CD4-positive, alpha-beta T cell (primary cell): ENCODE measurements at regions not wholly inside any gene's neighbourhood (a gene's known extent, or its start where the extent isn't known, plus 50 kb on each side); places are given as distances from the start of the nearest gene placed in this dataset.

Experiments used
- ATAC-seq: fragments of 200-7000 bp; cut with Tn5 transposase; one replicate; pipeline ENCODE4 v1.10.0; 2022; ENCODE audit warnings: mild to moderate bottlenecking; ENCODE audit not compliant: poor library complexity
- CTCF ChIA-PET: fragments of 350-600 bp; sonication (Branson Sonifier 250); formaldehyde crosslinking; loops from one replicate; lab custom pipeline; 2021; ENCODE audit warnings: antibody characterized with exemption, inconsistent platforms; lab: Charles Lee
- POLR2A ChIA-PET: fragments of 350-600 bp; sonication (Branson Sonifier 250); formaldehyde crosslinking; loops from one replicate; lab custom pipeline; 2021; ENCODE audit warnings: antibody characterized with exemption, inconsistent platforms; lab: Charles Lee
- DNase-seq, 14 experiments: peaks; one replicate each; pipeline ENCODE4 v3.0.0-alpha.2; 2013 to 2020; ENCODE audit warnings: mixed read lengths in 2 of 14
- H3K27ac ChIP-seq, 2 donors: one replicate each; pipeline versions ENCODE4 v1.5.1 to v1.7.0; 2013; ENCODE audit warnings: low read length in 2 of 2, low read depth in 1 of 2, mild to moderate bottlenecking in 1 of 2
- H3K27me3 ChIP-seq, 2 experiments: 1 replicate in 1 of 2; 2 replicates in 1 of 2; pipeline versions ENCODE4 v1.6.1 to v1.7.0; 2013; ENCODE audit warnings: low read length in 2 of 2, control low read depth in 1 of 2, mild to moderate bottlenecking in 1 of 2, moderate library complexity in 1 of 2; ENCODE audit not compliant: insufficient read depth in 2 of 2, control insufficient read depth in 1 of 2
- H3K36me3 ChIP-seq: one replicate; pipeline ENCODE4 v1.6.1; 2013; ENCODE audit warnings: low read length, control low read depth; ENCODE audit not compliant: insufficient read depth
- H3K4me1 ChIP-seq: one replicate; pipeline ENCODE4 v1.6.1; 2013; ENCODE audit warnings: low read length, control low read depth; ENCODE audit not compliant: insufficient read depth
- H3K4me3 ChIP-seq: one replicate; pipeline ENCODE4 v1.5.1; 2013; ENCODE audit warnings: mild to moderate bottlenecking, low read length, moderate library complexity
- H3K9me3 ChIP-seq, 2 experiments: 1 replicate in 1 of 2; 2 replicates in 1 of 2; pipeline versions ENCODE4 v1.6.1 to v1.7.0; 2013; ENCODE audit warnings: low read length in 2 of 2, mild to moderate bottlenecking in 2 of 2, control low read depth in 1 of 2, moderate library complexity in 1 of 2; ENCODE audit not compliant: control insufficient read depth in 1 of 2, insufficient read depth in 1 of 2
- H3K27ac Mint-ChIP-seq: one replicate; pipeline ENCODE4 v1.8.0; 2020; ENCODE audit warnings: mixed read lengths
- H3K27me3 Mint-ChIP-seq: one replicate; pipeline ENCODE4 v1.8.0; 2021; ENCODE audit warnings: mixed read lengths
- H3K36me3 Mint-ChIP-seq: one replicate; pipeline ENCODE4 v1.8.0; 2021; ENCODE audit warnings: low read depth, mixed read lengths
- H3K4me1 Mint-ChIP-seq: one replicate; pipeline ENCODE4 v1.8.0; 2021; ENCODE audit warnings: low read depth, mixed read lengths
- H3K4me3 Mint-ChIP-seq: one replicate; pipeline ENCODE4 v1.8.0; 2020; ENCODE audit warnings: mild to moderate bottlenecking, mixed read lengths
- H3K9me3 Mint-ChIP-seq: one replicate; pipeline ENCODE4 v1.8.0; 2020; ENCODE audit warnings: mixed read lengths
- intact Hi-C, 2 experiments: fragments of 100-400 bp; cut with DNase I in 1 of 2; cut with micrococcal nuclease in 1 of 2; formaldehyde crosslinking; loops; one replicate each; pipeline versions ENCODE4 v1.15.1 to v1.9.0; 2023 to 2025; cut with DNase I, micrococcal nuclease
- TF ChIP-seq, protein P1 (sequence below): fragments of 200-600 bp; IDR thresholded peaks from one replicate; pipeline ENCODE4 v1.8.0; 2022; ENCODE audit warnings: antibody characterized with exemption, mild to moderate bottlenecking

DNA sequence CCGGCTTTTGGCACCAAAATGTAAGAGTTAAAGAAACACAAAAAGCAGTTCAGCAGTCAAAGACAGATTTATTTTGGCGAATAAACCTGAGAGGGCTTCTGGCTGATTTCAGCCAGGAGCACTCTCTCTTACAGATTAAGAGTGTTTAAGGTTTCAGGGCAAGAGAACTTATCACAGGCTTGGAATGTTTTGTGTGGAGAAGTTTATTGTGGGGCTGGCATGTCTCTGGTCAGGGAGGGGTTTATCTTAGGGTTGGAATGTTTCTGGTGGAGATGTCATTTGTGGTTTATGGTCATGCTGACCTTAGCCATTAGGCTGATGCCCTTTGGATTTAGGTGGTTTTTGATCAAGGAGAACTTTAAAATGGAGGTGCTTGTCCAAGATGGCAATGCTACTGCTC lies 622.3 kb upstream of the PTPRD start:
- Histone ChIP-seq H3K9me3 (peaks cover 0 to 3% of the 10 kb centered on the region in 2 experiments), H3K27ac (no peak overlapping the region), H3K4me3 (no peak overlapping the region), H3K36me3 (no peaks in the 10 kb centered on the region), H3K27me3 (no peaks in the 10 kb centered on the region), H3K4me1 (no peaks in the 10 kb centered on the region)
- H3K4me1 Mint-ChIP-seq = no peaks in the 10 kb centered on the region
- no peak overlapping the region for H3K4me3 Mint-ChIP-seq
- H3K27me3 Mint-ChIP-seq = no peaks in the 10 kb centered on the region
- ChIA-PET POLR2A (no interaction called here), CTCF (no interaction called here)
- peaks cover 28% of the 10 kb centered on the region for H3K9me3 Mint-ChIP-seq
- TF ChIP-seq, protein P1, sequence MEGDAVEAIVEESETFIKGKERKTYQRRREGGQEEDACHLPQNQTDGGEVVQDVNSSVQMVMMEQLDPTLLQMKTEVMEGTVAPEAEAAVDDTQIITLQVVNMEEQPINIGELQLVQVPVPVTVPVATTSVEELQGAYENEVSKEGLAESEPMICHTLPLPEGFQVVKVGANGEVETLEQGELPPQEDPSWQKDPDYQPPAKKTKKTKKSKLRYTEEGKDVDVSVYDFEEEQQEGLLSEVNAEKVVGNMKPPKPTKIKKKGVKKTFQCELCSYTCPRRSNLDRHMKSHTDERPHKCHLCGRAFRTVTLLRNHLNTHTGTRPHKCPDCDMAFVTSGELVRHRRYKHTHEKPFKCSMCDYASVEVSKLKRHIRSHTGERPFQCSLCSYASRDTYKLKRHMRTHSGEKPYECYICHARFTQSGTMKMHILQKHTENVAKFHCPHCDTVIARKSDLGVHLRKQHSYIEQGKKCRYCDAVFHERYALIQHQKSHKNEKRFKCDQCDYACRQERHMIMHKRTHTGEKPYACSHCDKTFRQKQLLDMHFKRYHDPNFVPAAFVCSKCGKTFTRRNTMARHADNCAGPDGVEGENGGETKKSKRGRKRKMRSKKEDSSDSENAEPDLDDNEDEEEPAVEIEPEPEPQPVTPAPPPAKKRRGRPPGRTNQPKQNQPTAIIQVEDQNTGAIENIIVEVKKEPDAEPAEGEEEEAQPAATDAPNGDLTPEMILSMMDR = no peak
- no peaks in the 10 kb centered on the region for H3K36me3 Mint-ChIP-seq
- H3K27ac Mint-ChIP-seq = no peak overlapping the region
- DNase-seq (no peak), ATAC-seq (no peak)
- intact Hi-C loops = no loop called here

DNA sequence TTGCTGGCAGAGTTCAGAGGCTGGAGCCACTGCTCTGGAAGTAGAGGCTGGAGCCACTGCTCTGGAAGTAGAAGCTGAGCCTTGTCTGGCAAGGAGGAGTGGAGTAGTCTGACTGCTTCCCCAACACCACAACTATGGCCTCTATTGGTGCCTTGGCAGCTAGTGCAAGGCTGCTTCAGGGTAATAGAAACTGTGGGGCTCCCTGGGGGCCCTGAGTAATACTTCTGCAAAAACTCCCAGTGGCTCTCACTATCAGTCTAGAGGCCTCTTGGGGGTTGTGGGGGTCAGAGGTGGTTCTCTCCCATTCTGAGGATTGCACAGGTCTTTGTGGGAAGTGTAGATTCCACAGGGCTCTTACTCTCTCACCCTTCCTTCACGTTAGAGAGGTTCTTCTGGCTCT lies 629.0 kb upstream of the PTPRD start:
- intact Hi-C loops = no loop called here
- TF ChIP-seq, protein P1 = no peak
- no peaks in the 10 kb centered on the region for H3K36me3 Mint-ChIP-seq
- Histone ChIP-seq H3K27me3 (no peaks in the 10 kb centered on the region), H3K4me3 (no peak overlapping the region), H3K4me1 (no peaks in the 10 kb centered on the region), H3K27ac (no peak overlapping the region), H3K9me3 (peaks cover 1 to 10% of the 10 kb centered on the region in 2 experiments), H3K36me3 (no peaks in the 10 kb centered on the region)
- H3K4me1 Mint-ChIP-seq = no peaks in the 10 kb centered on the region
- H3K4me3 Mint-ChIP-seq = no peak overlapping the region
- POLR2A ChIA-PET = no interaction called here
- no peak for ATAC-seq
- no peak for DNase-seq
- H3K27ac Mint-ChIP-seq = no peak overlapping the region
- H3K9me3 Mint-ChIP-seq = peaks cover 18% of the 10 kb centered on the region
- H3K27me3 Mint-ChIP-seq = no peaks in the 10 kb centered on the region
- CTCF ChIA-PET = no interaction called here

DNA sequence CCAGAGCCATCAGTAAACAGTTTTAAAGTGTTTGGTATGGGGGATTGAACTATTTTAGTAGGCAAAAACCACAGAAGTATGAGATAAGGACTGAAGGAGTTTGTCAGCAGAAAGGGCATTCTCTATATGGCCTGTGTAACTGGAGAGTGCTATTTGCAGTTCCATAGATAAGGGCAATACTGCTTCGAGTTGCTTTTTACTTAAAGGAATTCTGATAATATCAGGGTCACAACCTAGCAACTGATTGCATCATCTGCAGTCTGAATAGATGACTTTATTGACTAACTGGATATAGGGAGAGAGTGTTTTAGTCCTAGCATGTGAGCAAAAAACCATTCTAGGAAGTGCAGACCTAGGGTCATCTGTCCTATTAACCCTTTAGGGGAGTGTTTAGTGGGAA lies 645.2 kb upstream of the PTPRD start:
- CTCF ChIA-PET = no interaction called here
- H3K27me3 ChIP-seq = no peaks in the 10 kb centered on the region
- intact Hi-C loops = no loop called here
- no peak overlapping the region for H3K4me3 ChIP-seq
- Mint-ChIP-seq H3K36me3 (no peaks in the 10 kb centered on the region), H3K9me3 (peaks cover 27% of the 10 kb centered on the region), H3K4me3 (no peak overlapping the region), H3K27me3 (no peaks in the 10 kb centered on the region), H3K27ac (no peak overlapping the region), H3K4me1 (no peaks in the 10 kb centered on the region)
- ATAC-seq = no peak
- no peak overlapping the region for H3K27ac ChIP-seq
- H3K36me3 ChIP-seq = no peaks in the 10 kb centered on the region
- POLR2A ChIA-PET = no interaction called here
- H3K9me3 ChIP-seq = peaks cover under 1 to 6% of the 10 kb centered on the region in 2 experiments
- TF ChIP-seq, protein P1 = no peak
- DNase-seq = no peak
- H3K4me1 ChIP-seq = no peaks in the 10 kb centered on the region
